ENCODE measurements at regions not wholly inside any gene's neighbourhood (a gene's known extent, or its start where the extent isn't known, plus 50 kb on each side); places are given as distances from the start of the nearest gene placed in this dataset.

DNA sequence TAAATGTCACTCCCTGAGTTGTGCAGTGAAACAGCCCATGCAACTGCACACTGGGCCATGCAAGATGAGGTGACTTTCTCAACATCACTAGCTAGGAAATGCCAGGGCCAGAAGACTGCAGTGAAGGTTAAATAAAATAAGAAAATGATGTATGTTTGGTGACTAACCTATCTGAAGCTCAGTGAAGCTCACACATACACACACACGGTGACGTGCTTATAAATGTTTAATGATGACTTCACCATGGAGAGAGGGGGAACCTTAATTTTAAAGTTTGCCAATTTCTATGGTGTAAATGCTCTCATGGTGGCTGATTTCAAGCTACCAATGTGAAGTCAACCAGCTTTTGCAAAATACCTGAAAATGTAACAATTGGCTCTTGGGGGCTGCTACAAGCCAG lies 166.4 kb downstream of the MAF start:
- Mint-ChIP-seq H3K27me3 (ENCODE audit: insufficient read depth, low read depth, poor library complexity) (peaks cover 8% of the 10 kb centered on the region), H3K36me3 (ENCODE audit: low read depth) (no peaks in the 10 kb centered on the region; the same call in 2 of the 3 replicates), H3K4me3 (no peak overlapping the region), H3K27ac (no peak overlapping the region), H3K9me3 (no peaks in the 10 kb centered on the region; the same call in 2 of the 3 replicates), H3K4me1 (peaks cover 20% of the 10 kb centered on the region)
- Histone ChIP-seq H3K27ac (ENCODE audit: low read depth) (no peak overlapping the region), H4K20me1 (replicated peaks; ENCODE audit: insufficient read depth) (no peaks in the 10 kb centered on the region), H3K36me3 (ENCODE audit: insufficient read depth) (no peaks in the 10 kb centered on the region), H3K27me3 (ENCODE audit: insufficient read depth) (no peaks in the 10 kb centered on the region), H3K79me2 (replicated peaks; ENCODE audit: insufficient read depth) (no peaks in the 10 kb centered on the region), H3K4me2 (no peak overlapping the region), H3F3A (replicated peaks; ENCODE audit: low read depth) (no peaks in the 10 kb centered on the region), H2AFZ (no peak overlapping the region), H3K9me2 (ENCODE audit: insufficient read depth) (no peaks in the 10 kb centered on the region), H3K4me3 (no peak overlapping the region), H3K4me1 (ENCODE audit: insufficient read depth) (no peaks in the 10 kb centered on the region; the same call in 1 of the 2 replicates)
- no peak for ATAC-seq
- TF ChIP-seq POLR2AphosphoS5 (IDR thresholded peaks at IDR 0.05; ENCODE audit: low read depth) = no peak
- no peak for DNase-seq (ENCODE audit: low spot score)

DNA sequence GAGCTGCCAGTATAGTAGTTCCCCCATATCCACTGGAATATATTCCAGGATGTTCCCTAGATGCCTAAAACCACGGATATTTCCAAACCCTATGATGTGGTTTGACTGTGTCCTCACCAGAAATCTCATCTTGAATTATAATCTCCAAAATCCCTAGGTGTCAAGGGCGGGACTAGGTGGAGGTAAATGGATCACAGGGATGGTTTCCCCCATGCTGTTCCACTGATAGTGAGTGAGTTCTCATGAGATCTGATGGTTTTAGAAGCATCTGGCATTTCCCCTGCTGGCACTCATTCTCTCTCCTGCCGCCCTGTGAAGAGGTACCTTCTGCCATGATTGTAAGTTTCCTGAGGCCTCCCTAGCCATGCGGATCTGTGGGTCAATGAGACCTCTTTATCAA lies 168.6 kb downstream of the MAF start:
- H3K4me2 ChIP-seq = no peak overlapping the region
- H3K27ac ChIP-seq (ENCODE audit: low read depth) = no peak overlapping the region
- H3F3A ChIP-seq (replicated peaks; ENCODE audit: low read depth) = no peaks in the 10 kb centered on the region
- H3K9me3 Mint-ChIP-seq = no peaks in the 10 kb centered on the region; the same call in 1 of the 3 replicates
- peaks cover 5% of the 10 kb centered on the region for H3K27me3 Mint-ChIP-seq (ENCODE audit: insufficient read depth, low read depth, poor library complexity)
- no peaks in the 10 kb centered on the region for H3K9me2 ChIP-seq (ENCODE audit: insufficient read depth)
- H4K20me1 ChIP-seq (replicated peaks; ENCODE audit: insufficient read depth) = no peaks in the 10 kb centered on the region
- no peaks in the 10 kb centered on the region; the same call in 2 of the 3 replicates for H3K36me3 Mint-ChIP-seq (ENCODE audit: low read depth)
- no peaks in the 10 kb centered on the region for H3K4me1 ChIP-seq (ENCODE audit: insufficient read depth)
- no peak for ATAC-seq
- no peak for TF ChIP-seq ZNF331 (CRISPR knock-in tag; IDR thresholded peaks at IDR 0.05; ENCODE audit: low read depth)
- no peak for TF ChIP-seq EZH2phosphoT487 (IDR thresholded peaks at IDR 0.05; ENCODE audit: unreplicated experiment)
- TF ChIP-seq ZNF114 (CRISPR knock-in tag; IDR thresholded peaks at IDR 0.05) = no peak
- no peak for TF ChIP-seq EZH2 (IDR thresholded peaks at IDR 0.05; ENCODE audit: low read depth, unreplicated experiment)
- TF ChIP-seq STAT1 (IDR thresholded peaks at IDR 0.05; ENCODE audit: unreplicated experiment) = no peak
- no peak for TF ChIP-seq CTCF (conservative IDR thresholded peaks at IDR 0.05; ENCODE audit: low read depth in 2 of 2)
- TF ChIP-seq, protein P1, sequence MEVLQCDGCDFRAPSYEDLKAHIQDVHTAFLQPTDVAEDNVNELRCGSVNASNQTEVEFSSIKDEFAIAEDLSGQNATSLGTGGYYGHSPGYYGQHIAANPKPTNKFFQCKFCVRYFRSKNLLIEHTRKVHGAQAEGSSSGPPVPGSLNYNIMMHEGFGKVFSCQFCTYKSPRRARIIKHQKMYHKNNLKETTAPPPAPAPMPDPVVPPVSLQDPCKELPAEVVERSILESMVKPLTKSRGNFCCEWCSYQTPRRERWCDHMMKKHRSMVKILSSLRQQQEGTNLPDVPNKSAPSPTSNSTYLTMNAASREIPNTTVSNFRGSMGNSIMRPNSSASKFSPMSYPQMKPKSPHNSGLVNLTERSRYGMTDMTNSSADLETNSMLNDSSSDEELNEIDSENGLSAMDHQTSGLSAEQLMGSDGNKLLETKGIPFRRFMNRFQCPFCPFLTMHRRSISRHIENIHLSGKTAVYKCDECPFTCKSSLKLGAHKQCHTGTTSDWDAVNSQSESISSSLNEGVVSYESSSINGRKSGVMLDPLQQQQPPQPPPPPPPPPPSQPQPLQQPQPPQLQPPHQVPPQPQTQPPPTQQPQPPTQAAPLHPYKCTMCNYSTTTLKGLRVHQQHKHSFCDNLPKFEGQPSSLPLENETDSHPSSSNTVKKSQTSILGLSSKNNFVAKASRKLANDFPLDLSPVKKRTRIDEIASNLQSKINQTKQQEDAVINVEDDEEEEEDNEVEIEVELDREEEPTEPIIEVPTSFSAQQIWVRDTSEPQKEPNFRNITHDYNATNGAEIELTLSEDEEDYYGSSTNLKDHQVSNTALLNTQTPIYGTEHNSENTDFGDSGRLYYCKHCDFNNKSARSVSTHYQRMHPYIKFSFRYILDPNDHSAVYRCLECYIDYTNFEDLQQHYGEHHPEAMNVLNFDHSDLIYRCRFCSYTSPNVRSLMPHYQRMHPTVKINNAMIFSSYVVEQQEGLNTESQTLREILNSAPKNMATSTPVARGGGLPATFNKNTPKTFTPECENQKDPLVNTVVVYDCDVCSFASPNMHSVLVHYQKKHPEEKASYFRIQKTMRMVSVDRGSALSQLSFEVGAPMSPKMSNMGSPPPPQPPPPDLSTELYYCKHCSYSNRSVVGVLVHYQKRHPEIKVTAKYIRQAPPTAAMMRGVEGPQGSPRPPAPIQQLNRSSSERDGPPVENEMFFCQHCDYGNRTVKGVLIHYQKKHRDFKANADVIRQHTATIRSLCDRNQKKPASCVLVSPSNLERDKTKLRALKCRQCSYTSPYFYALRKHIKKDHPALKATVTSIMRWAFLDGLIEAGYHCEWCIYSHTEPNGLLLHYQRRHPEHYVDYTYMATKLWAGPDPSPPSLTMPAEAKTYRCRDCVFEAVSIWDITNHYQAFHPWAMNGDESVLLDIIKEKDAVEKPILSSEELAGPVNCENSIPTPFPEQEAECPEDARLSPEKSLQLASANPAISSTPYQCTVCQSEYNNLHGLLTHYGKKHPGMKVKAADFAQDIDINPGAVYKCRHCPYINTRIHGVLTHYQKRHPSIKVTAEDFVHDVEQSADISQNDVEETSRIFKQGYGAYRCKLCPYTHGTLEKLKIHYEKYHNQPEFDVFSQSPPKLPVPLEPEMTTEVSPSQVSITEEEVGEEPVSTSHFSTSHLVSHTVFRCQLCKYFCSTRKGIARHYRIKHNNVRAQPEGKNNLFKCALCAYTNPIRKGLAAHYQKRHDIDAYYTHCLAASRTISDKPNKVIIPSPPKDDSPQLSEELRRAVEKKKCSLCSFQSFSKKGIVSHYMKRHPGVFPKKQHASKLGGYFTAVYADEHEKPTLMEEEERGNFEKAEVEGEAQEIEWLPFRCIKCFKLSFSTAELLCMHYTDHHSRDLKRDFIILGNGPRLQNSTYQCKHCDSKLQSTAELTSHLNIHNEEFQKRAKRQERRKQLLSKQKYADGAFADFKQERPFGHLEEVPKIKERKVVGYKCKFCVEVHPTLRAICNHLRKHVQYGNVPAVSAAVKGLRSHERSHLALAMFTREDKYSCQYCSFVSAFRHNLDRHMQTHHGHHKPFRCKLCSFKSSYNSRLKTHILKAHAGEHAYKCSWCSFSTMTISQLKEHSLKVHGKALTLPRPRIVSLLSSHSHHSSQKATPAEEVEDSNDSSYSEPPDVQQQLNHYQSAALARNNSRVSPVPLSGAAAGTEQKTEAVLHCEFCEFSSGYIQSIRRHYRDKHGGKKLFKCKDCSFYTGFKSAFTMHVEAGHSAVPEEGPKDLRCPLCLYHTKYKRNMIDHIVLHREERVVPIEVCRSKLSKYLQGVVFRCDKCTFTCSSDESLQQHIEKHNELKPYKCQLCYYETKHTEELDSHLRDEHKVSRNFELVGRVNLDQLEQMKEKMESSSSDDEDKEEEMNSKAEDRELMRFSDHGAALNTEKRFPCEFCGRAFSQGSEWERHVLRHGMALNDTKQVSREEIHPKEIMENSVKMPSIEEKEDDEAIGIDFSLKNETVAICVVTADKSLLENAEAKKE (CRISPR knock-in tag; IDR thresholded peaks at IDR 0.05) = no peak
- no peak for TF ChIP-seq CREB1 (CRISPR knock-in tag; IDR thresholded peaks at IDR 0.05; ENCODE audit: low read depth)
- TF ChIP-seq POLR2AphosphoS5 (IDR thresholded peaks at IDR 0.05; ENCODE audit: low read depth) = no peak
- no peak for TF ChIP-seq JUNB (IDR thresholded peaks at IDR 0.05; ENCODE audit: unreplicated experiment)
- TF ChIP-seq REST (IDR thresholded peaks at IDR 0.05; ENCODE audit: unreplicated experiment) = no peak
- no peak overlapping the region for H3K4me3 ChIP-seq
- H3K4me3 Mint-ChIP-seq = no peak overlapping the region
- H3K79me2 ChIP-seq (replicated peaks; ENCODE audit: insufficient read depth) = no peaks in the 10 kb centered on the region
- no peaks in the 10 kb centered on the region for H3K36me3 ChIP-seq (ENCODE audit: insufficient read depth)
- no peak overlapping the region for H3K27ac Mint-ChIP-seq
- H3K4me1 Mint-ChIP-seq = peaks cover 3% of the 10 kb centered on the region; the same call in 2 of the 3 replicates
- no peak overlapping the region for H2AFZ ChIP-seq
- no peaks in the 10 kb centered on the region for H3K27me3 ChIP-seq (ENCODE audit: insufficient read depth)
- no peak for DNase-seq (ENCODE audit: low spot score)
